ENCODE measurements at regions not wholly inside any gene's neighbourhood (a gene's known extent, or its start where the extent isn't known, plus 50 kb on each side); places are given as distances from the start of the nearest gene placed in this dataset.

DNA sequence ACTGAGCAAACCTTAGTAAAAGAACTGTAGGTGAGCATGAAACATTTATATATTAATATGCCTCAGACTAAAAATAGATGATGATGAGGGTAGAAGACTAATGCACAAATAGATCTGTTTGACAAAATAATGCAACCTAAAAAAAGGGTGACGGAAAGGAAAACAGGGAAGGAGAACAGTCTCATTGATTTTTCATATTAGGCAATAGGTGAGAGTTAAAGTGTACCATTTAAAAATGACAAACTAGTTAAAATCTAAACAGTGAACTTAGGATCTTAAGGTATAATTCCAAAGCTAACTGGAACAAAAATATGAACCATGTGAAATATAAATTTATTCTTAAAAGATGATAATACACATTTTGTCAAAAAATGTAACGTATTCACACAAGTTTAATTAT is 1347.6 kb downstream of the SI start:
- Histone ChIP-seq H3K4me3 (ENCODE audit: low read depth, low read length) (no peak overlapping the region), H3K36me3 (ENCODE audit: control insufficient read depth, insufficient read depth, low read length) (no peaks in the 10 kb centered on the region), H3K27me3 (ENCODE audit: control insufficient read depth, insufficient read depth, low read length) (no peaks in the 10 kb centered on the region)
- no peak for TF ChIP-seq CTCF (IDR thresholded peaks at IDR 0.05; ENCODE audit: insufficient read depth, low read depth, low read length)
- DNase-seq (ENCODE audit: low read depth): no peak
- CTCF ChIA-PET: no interaction called here
- POLR2A ChIA-PET: no interaction called here

DNA sequence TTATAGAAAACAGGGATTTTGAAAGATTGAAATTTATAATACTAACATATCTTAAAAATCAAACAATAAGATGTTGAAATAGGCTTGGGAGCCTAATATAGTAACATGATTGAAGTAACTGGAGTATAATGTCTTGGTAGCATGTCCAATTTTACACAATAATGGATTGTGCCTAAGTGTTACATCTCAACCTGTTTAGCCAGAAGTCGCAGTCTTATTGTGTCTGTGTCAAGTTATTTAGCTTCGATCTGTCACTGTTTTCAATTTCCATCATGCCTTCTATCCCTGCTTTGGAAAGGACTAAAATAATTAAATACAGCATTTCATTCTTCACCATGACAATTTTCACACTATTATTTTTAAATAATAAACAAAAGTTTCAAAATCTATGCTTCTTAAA is 1352.2 kb downstream of the SI start:
- ChIA-PET CTCF (no interaction called here), POLR2A (no interaction called here)
- no peak for DNase-seq (ENCODE audit: low read depth)

GRCh38 chr3:163722405-163722804 is 1355.9 kb downstream of the SI start:
- no peak for DNase-seq (ENCODE audit: low read depth)

More for the DNA sequence above, 1352.2 kb downstream of the SI start:
- no peak for TF ChIP-seq CTCF (IDR thresholded peaks at IDR 0.05; ENCODE audit: insufficient read depth, low read depth, low read length)
- Histone ChIP-seq H3K27me3 (ENCODE audit: control insufficient read depth, insufficient read depth, low read length) (no peaks in the 10 kb centered on the region), H3K36me3 (ENCODE audit: control insufficient read depth, insufficient read depth, low read length) (no peaks in the 10 kb centered on the region), H3K4me3 (ENCODE audit: low read depth, low read length) (no peak overlapping the region)

GRCh38 chr3:163721596-163721995 is 1356.7 kb downstream of the SI start:
- H3K27me3 ChIP-seq (ENCODE audit: control insufficient read depth, insufficient read depth, low read length): no peaks in the 10 kb centered on the region

More at GRCh38 chr3:163722405-163722804, 1355.9 kb downstream of the SI start:
- H3K36me3 ChIP-seq (ENCODE audit: control insufficient read depth, insufficient read depth, low read length): no peaks in the 10 kb centered on the region
- no peak overlapping the region for H3K4me3 ChIP-seq (ENCODE audit: low read depth, low read length)
- ChIA-PET POLR2A (no interaction called here), CTCF (no interaction called here)
- no peaks in the 10 kb centered on the region for H3K27me3 ChIP-seq (ENCODE audit: control insufficient read depth, insufficient read depth, low read length)
- TF ChIP-seq CTCF (IDR thresholded peaks at IDR 0.05; ENCODE audit: insufficient read depth, low read depth, low read length): no peak

GRCh38 chr3:163717377-163717776 is 1360.9 kb downstream of the SI start:
- POLR2A ChIA-PET: no interaction called here
- no peak for TF ChIP-seq CTCF (IDR thresholded peaks at IDR 0.05; ENCODE audit: insufficient read depth, low read depth, low read length)
- CTCF ChIA-PET: no interaction called here

More at GRCh38 chr3:163721596-163721995, 1356.7 kb downstream of the SI start:
- H3K36me3 ChIP-seq (ENCODE audit: control insufficient read depth, insufficient read depth, low read length): no peaks in the 10 kb centered on the region
- ChIA-PET POLR2A (no interaction called here), CTCF (no interaction called here)
- no peak for DNase-seq (ENCODE audit: low read depth)
- TF ChIP-seq CTCF (IDR thresholded peaks at IDR 0.05; ENCODE audit: insufficient read depth, low read depth, low read length): no peak
- no peak overlapping the region for H3K4me3 ChIP-seq (ENCODE audit: low read depth, low read length)

More at GRCh38 chr3:163717377-163717776, 1360.9 kb downstream of the SI start:
- H3K36me3 ChIP-seq (ENCODE audit: control insufficient read depth, insufficient read depth, low read length): no peaks in the 10 kb centered on the region
- DNase-seq (ENCODE audit: low read depth): no peak
- H3K4me3 ChIP-seq (ENCODE audit: low read depth, low read length): no peak overlapping the region
- H3K27me3 ChIP-seq (ENCODE audit: control insufficient read depth, insufficient read depth, low read length): no peaks in the 10 kb centered on the region
